Occipital lobe (tissue), 1 donor: ENCODE measurements at regions not wholly inside any gene's neighbourhood (a gene's known extent, or its start where the extent isn't known, plus 50 kb on each side); places are given as distances from the start of the nearest gene placed in this dataset.

Experiments
- DNase-seq: peaks from one replicate; lab custom pipeline; 2025; lab: John Stamatoyannopoulos, UW

DNA sequence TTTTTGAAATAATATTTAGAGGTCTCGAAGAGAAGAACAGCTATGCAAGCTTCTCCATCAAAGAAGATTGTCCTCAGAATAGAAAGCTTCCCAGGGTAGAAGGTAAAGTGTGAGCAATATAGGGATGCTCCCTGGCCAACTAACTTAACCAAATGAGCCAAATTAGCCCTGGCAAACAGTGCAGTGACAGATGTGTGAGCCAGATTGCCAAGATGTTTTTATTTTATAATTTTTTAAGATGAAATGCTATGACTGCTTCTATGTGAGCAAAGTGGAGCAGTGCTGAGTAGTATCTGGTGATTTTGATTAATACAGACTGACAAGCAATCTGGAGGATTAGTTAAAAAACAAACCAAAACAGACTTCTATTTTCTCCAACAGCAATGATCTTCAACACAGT, 202.1 kb downstream of the NOVA1 start:
- no peak for DNase-seq

DNA sequence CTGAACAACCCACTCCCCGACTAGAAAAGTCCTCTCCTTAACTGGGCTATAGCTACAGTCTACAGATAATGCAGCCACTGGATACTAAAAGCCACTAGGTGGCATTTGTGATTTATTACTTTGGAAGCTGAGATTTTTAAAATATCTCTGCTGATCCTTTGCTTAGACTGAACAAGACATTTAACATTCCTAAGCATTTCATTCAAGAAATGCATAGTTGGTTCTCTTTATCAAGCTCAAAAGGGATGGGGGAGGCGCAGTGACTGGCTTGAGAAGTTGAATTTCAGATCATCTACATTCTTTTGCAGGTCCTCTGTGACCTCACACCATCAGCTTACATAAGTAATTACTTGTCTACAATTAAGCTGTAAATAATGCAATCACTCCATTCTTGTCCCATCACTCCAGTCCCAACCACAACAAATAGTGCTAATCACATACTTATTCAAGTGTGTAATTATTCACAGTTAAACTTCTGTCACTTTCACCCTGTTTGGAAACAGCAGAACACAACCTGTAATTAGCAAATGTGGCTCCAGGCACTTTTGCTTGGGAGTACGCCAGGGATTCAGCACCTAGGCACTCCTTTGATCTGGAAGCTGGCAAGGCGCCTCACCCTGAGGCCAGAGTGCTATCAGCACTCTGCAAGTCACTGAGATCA, 203.6 kb downstream of the NOVA1 start:
- no peak for DNase-seq

- no peak for DNase-seq
Observed at GRCh38 chr14:26392498-26392897, 205.3 kb downstream of the NOVA1 start.

- no peak for DNase-seq
Observed at GRCh38 chr14:26389646-26390508, 208.0 kb downstream of the NOVA1 start.

- DNase-seq: no peak
Observed at GRCh38 chr14:26385310-26385709, 212.5 kb downstream of the NOVA1 start.

DNA sequence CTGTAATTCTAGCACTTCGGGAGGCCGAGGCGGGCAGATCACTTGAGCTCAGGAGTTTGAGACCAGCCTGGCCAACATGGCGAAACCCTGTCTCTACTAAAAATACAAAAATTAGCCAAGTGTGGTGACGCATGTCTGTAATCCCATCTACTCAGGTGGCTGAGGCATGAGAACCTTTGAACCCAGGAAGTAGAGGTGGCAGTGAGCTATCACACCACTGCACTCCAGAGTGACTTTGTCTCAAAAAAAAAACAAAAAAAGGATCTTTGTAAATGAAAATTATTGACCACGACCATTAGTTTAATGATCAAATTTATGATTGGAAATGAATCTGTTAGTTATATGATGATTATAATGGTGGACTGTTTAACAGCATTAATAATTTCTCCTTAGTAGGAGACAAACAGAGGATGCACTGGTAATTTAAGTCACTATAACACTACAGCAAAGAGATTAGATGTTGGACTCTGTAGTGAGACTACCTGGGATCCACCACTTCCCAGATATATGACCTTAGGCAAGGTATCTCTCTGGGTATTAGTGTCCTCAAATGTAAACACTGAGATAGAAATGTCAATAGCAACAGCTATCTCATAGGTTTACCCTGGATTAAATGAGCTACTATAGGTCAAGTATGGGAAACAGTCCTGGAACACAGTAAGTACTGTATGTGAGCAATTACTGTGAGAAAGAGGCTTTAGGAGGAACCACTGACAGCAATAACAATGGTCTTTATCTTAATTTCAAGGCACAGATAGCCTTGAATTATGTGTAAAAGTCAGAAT, 214.7 kb downstream of the NOVA1 start:
- no peak for DNase-seq

DNA sequence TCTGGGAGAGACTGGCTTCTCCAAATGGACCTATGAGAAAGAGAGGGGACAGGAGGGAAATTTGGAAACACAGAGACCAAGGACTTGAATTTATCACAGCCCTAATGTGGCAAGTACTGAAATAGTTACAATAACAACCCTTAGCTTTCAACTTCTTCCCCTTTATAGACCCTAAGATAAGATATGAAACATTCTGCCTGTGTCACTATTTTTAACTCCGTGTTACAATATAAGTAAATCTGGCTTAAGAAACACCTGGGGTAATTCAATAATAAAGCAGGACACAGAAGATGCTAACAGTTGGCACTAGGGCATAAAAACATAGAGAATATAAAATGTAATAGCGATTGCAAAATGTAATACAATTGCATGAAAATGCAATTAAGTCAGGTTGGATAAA, 216.4 kb downstream of the NOVA1 start:
- DNase-seq: no peak

DNA sequence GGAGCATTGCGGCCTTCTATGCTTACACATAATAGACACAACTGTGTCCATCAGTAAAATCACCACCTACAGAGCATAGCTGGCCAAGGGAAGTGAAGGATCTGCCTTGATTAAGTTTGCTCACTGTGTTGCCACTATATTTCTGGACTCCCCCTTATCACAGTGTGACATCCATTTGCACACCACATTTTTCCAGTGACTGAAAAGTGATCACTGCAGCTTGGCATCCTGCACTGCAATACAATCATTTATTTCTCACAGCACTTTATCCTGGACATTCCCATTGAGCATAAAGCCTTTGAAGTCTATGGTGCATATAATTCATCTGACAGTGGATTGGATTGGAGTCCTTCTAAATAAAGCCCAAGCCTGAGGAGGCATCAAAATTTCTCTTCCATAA, 217.2 kb downstream of the NOVA1 start:
- no peak for DNase-seq

DNA sequence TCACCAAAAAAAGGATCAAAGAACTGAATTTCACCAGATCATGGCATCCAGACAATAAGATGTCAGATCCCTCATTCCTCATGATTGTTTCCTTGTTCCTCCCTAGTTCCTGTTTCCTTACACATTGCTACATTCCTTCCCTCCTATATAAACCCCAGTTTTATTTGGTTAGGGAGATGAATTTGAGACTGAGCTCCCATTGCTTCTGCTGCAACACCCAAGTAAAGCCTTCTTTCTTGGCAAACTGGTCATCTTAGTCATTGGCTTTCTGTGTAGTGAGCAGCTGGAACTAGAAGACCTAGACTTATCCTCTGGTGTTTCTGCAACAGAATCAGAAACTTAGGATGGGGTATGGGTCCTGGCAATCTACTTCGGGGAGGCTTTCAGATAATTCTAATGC, 217.9 kb downstream of the NOVA1 start:
- DNase-seq: no peak

DNA sequence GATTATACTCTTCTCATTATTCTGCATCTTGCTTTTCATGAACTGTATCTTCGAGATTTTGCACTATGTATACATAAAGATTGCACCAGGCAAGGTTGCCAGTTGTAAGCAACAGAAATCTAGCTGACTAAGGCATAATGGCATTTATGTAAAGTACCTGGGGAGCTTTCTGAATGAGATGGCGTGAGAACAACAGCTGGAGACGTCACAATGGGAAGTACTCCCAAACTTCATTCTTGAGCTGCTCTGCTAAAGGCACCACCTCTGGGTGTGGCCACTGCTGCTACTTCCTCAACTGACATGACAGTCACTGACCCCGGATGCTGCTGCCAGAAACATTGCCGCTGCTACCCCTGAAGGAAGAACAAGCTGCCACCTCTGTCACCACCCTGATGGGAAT, 220.7 kb downstream of the NOVA1 start:
- no peak for DNase-seq

- DNase-seq: no peak
Observed at GRCh38 chr14:26370115-26370514, 227.7 kb downstream of the NOVA1 start.

DNA sequence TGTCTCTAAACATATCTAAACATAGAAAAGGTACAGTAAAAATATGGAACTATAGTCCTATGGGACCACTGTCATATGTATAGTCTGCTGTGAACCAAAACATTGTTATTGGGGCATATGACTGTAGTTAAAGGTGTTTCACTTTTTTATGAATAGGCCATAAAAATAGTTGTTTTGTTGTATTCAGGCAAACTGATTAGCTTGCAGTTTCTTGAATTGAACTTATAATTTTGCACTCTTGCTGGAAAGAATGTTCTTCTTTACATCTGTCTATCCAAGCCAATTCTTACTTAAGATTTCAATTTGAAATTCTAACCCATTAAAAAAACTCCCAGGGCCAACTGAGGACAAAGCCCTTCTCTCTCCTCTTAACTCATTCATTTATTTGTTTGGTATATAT, 234.1 kb downstream of the NOVA1 start:
- DNase-seq: no peak

- DNase-seq: no peak
Observed at GRCh38 chr14:26344596-26344995, 253.2 kb downstream of the NOVA1 start.

- DNase-seq: no peak
Observed at GRCh38 chr14:26339381-26339780, 258.5 kb downstream of the NOVA1 start.

DNA sequence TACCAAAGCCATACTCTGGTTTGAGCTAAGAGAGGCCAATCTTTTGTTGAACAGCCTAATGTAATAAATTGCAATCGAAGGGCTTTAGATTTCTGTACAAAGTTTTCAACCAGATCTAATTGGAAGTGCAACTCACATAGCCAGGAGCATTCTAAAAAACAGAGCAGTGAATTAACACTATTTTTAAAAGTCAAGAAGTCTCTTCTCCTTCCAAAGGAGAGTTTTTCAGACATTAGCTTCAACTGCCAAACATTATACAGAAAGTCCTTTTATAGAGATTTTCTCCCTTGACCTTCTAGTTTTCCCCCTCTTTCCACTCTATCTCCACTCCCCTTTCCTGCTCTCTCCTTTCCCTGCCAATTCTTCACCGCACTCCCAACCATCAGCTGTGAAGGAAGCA, 259.6 kb downstream of the NOVA1 start:
- no peak for DNase-seq

DNA sequence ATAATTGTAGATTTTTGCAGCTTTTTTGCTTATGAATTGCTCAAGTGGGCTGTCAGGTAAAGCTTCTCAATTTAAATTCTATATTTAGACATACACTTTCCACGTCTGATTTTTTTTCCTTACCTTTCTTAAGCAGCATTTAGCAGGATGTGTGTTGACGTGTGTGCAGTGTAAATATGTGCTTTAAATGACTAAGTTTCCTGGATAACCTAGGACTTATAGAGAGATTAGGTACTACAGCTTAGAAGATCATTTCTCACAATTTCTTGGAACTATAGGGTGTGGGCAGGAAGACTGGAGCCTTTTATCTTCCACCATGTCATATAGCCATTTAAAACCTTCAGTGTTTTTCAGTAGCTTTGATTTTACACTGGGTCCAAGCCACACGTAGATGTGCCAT, 263.5 kb downstream of the NOVA1 start:
- DNase-seq: no peak

DNA sequence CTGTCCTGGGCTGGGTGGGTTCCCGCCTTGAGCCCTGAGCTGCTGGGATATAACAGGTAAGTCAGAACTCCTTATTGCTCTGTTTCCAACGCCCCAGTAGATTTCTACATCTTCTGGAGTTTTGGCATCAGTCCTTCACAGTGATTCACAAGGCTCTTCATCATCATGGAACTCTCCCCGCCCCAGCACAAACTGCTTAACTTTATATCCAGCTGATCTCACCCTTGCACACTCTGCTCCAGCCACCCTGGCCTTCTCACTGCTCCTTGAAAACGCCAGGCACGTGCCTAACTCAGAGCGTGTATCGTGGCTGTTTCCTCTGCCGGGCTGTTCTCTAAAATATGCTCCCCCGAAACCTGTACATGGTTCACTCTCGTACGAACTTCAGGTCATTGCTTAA, 264.9 kb downstream of the NOVA1 start:
- DNase-seq: no peak

GRCh38 chr14:26330982-26331381, 266.9 kb downstream of the NOVA1 start:
- no peak for DNase-seq

GRCh38 chr14:26328791-26329190, 269.0 kb downstream of the NOVA1 start:
- no peak for DNase-seq

- no peak for DNase-seq
Observed at GRCh38 chr14:26323869-26324268, 274.0 kb downstream of the NOVA1 start.

DNA sequence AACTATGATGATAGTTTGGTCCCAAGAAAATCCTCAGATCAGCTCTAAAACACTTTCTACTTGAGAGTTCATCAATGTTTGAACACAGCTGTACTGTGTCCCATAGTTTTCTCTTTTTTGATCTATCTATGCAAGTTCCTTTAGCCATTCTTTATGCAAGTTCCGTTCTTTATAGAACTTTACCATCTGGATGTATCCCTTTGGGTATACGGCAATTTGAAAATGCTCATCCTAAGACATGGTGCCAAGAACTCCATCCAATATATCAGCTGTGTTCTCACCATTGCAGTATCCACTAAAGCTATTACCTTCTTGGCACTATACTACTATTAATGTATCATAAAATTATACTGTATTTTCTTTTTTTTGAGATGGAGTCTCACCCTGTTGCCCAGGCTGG, 276.9 kb downstream of the NOVA1 start:
- no peak for DNase-seq

GRCh38 chr14:26319139-26319864, 278.5 kb downstream of the NOVA1 start:
- no peak for DNase-seq
